Prostate gland (tissue), 2 donors: ENCODE measurements at regions not wholly inside any gene's neighbourhood (a gene's known extent, or its start where the extent isn't known, plus 50 kb on each side); places are given as distances from the start of the nearest gene placed in this dataset.

Experiments
- CTCF ChIP-seq, 4 experiments: fragments of 200-600 bp in 2 of 4; fragments of 450-650 bp in 2 of 4; sonication (generic) in 2 of 4; IDR thresholded peaks; 1 replicate in 3 of 4; 2 replicates in 1 of 4; pipeline ENCODE4 v1.5.1; 2016 to 2019; ENCODE audit warnings: antibody characterized with exemption in 4 of 4, mild to moderate bottlenecking in 2 of 4, moderate library complexity in 2 of 4
- POLR2A ChIP-seq: fragments of 450-650 bp; IDR thresholded peaks from one replicate; pipeline ENCODE4 v1.6.1; 2016; ENCODE audit warnings: antibody characterized with exemption, mild to moderate bottlenecking

- TF ChIP-seq CTCF (IDR thresholded peaks at IDR 0.05), result no peak
- no peak for TF ChIP-seq POLR2A
Observed at GRCh38 chr1:17957588-17958267, 149.9 kb upstream of the IGSF21 start.
